Stimulated activated naive CD4-positive, alpha-beta T cell (primary cell): ENCODE measurements at regions not wholly inside any gene's neighbourhood (a gene's known extent, or its start where the extent isn't known, plus 50 kb on each side); places are given as distances from the start of the nearest gene placed in this dataset.

Experiments used
- DNase-seq, 6 experiments: peaks; one replicate each; lab custom pipeline; 2025; lab: John Stamatoyannopoulos, UW

DNA sequence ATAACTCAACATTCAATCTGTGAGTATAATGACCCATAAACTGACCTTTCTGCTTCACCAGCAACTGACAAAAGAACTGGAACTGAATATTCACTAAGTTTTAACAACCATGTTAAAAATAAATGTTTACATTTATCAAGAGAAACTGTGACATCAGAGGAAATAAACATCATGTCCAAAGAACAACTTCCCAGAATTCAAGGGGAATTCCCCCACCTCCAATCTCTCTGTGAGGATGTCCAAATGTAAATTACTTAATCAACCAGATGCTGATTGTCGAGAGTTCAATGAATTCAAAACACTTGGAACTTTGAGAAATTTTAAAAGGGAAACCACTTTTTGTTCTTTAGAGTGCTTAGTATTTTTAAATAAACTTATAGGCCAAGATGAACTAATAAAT is 365.6 kb upstream of the ADGRL2 start:
- no peak for DNase-seq

DNA sequence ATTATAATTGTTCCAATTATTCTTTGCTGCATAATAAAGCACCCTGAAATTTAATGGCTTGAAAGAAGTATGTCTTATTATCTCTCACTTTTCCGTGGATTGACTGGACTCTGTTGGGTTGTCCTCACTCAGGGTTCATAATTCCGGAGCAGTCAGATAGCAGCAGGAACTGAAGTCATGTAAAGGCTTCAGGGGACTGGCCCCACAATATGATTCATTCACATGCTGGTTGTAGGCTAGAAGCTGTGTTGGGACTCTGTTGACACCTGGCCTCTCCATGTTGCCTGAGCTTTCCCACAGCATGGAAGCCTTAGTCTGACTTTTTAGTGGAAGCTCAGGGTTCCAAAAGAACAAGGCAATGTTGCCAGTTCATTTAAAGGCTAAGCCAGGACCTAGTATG is 367.1 kb upstream of the ADGRL2 start:
- no peak for DNase-seq

DNA sequence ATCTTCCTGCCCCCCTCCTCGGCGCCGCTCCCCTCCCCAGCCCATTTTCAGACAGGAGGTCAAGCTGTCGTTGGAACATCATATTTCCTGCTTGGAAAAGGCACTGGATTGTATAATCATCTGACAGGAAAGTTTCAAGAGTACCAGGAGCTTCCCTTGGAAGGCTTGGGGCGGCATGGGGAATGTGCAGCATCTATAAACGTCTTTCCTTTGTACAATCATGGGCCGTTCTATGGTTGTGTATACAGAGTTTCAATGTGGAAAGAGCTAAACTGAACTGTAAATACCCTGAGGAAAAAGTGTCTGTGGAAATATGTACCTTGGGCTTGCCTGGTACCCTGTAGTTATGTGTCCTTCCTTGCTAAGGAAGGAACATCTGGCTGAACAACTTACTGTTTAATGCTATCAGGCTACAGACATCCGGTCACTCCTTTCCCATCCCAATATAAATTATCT is 368.1 kb upstream of the ADGRL2 start:
- no peak for DNase-seq

DNA sequence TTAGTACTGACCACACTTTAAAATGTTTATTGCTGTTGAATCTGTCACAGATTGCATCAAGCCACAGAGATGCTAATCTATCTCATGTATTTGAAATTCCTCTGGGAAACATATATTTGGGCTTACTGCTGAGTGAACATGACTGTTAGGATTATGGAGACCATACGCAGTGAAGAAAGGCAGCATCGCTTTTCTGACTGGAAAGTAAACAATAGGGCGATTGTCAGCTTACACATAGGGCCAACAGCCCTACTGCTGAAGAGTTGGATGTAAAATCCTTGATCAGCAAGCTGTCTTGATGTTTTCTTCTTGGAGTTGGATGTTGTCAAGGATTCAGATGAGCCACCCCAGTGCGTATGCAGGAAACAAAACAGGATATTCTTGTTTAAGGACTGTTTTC is 368.7 kb upstream of the ADGRL2 start:
- DNase-seq: no peak

DNA sequence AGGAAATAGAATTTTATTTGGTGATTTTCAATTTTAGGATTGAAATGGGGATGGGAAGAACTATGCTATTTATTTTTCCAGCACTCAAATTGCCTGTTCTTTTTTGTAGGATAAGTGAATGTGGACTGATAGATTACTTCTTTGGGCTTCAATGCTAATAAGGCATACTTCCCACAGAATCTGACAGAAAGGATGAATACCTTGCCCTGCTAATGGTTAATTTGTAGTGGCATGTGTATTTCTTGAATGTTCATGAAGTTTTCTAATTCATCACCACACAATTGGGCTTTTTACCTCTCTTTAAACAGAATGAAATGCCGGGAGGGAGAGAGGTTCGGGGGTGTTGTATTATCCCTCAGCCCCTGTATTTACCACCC is 369.1 kb upstream of the ADGRL2 start:
- no peak for DNase-seq

DNA sequence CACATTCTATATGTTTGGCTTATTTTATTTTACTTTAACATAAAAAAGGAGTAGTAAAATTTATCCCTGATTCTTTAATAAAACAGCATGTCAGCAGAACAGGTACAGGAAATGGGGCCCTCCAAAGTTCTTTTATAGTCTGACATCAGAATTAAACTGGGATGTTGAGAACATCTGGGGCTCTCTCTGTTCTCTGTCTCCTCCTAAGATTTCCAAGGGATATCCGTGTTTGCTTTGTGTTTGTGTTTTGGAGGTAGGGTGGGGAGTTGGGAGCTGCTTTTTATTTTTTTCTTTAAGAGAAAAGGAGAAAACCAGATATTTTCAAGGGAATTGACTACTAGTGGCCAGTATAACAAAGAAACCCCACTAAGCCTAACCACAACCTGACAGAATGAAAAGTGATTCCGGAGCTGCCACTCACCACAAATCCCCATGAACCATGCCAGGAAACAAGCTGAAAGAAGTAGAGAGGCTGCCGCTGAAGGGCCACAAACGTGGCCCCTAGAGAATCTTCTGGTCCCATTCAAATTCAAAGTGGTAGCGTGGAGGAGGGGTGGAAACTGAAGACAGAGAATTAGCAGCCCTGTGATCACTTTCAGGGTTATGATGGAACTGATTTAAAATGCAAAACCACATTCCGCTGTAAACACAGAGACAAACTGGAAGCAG is 369.6 kb upstream of the ADGRL2 start:
- no peak for DNase-seq

DNA sequence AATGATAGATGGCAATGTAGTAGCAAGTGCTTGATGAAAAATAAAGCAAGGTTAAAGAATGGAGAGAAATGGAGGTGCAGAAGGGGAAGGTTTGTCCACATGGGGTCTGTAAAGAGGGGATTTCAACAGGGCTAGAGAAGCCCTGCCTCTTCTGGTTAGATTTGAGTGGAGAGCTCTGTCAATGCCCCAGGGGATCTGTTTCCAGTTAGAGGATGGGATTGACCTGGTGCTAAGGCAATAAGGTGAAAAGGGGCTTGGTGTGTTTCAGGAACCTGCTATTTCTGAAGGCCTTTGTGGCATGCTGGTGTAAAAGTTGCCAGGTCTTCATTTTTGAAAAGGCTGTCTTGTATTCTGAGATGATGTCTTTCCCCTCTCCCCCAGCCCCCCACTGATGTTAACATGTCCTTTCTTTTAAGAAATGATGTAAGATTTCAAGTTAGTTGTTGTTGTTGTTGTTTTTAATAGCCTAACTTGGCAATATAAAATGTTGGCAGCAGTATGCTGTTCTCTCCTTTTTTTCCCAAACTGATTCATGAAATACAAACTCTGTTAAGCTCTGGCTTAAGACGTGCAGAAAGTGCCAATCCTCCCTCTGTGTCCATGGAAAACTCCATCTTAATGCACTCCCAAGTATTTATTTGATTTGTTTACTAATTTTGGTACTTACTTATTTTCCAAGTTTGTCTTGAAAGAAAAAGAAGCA is 370.3 kb upstream of the ADGRL2 start:
- DNase-seq: no peak

DNA sequence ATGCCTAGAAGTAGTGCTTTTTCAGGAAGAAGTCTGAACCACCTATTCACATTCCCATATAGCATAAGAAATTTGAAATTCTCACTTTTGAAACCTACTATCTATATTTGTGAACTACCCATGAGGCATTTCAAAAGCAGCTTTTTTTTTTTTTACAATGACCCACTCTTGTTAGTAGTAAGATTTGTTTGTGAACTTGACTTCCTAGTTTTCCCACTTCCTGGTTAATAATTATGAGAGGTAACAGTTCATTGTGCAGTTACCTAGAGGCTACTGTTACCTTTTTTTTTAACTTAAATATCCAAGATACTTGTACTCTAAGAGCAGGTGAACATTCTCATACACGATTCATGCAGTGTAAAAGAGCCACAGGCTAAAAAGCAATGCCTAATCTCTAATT is 371.7 kb upstream of the ADGRL2 start:
- DNase-seq: no peak

DNA sequence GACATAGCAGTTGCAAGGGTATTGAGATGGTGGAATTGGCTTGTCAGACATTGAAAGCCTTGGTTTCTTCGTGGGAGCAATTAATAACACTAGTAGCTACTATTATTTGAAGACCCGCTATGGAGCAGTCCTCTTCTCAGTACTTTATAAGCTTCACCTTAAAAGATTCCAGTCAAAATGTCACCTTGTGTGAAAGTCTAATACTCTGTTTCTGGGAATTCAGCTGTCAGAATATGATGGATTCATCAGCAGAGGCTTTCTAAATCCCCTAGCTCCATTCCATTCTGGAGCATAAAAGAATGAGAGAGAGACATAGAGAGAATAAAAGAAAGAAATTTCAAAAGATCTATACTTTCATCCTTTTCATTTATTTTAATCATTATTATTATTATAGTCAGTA is 375.9 kb upstream of the ADGRL2 start:
- DNase-seq: no peak

DNA sequence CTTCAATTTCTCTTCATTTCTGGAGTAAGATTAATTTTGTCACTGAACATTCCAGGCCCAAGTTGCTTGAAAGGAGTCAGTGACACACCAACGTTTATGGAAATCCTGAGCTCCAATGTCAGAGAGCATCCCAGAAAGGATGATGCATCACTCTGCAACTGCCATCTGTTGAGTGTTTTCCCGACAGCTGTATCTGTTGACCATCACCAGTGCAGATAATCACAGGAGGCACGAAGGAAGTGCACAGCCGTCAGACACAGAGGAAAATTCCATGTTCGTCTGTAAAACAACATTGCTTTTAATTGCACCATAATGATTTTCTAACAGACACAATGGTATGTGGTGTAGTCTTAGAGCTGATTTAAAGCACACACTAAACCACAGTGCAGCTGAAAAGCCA is 376.7 kb upstream of the ADGRL2 start:
- no peak for DNase-seq

DNA sequence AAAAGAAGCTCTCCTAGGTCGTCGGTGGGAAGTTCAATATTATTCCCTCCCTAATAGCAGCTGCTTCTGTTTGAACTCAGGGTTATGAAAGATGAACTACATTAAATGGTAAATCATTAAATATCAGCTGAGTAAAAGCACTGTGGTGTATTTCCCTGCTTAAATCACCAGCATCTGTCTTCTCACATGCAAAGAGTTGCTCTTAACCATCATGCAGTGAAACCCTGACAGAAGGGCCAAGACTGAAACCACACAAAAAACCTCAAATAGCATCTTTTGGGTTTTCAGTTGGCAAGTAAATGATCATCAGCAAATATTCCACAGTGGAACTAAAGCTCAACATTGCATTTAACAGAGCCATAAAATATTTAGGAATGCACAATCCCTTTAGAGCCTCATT is 380.0 kb upstream of the ADGRL2 start:
- DNase-seq: no peak

DNA sequence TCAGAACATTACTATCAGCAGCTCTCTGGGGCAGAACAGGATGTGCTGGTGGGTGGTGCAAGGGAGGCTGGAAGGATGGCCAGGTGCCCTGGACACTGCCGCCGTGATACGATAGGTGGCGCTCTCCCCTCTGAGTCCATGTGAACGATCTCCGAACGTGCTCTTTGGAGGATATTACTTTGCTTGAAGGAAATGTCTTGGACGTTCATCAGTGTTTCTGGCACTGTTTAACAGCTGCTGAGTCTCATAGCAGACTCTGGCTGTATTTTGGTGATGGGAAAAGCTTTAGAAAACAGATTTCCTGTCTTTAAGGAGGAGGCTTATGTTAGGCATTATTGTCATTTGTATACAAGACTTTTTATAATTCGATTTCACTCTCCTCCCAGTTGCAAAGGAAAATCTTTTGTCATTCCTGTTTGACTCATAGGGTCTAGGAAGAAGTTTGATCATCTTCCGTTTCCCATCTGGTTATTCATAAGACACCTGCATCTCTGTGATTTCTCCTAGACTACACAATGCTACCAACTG is 386.2 kb upstream of the ADGRL2 start:
- no peak for DNase-seq

DNA sequence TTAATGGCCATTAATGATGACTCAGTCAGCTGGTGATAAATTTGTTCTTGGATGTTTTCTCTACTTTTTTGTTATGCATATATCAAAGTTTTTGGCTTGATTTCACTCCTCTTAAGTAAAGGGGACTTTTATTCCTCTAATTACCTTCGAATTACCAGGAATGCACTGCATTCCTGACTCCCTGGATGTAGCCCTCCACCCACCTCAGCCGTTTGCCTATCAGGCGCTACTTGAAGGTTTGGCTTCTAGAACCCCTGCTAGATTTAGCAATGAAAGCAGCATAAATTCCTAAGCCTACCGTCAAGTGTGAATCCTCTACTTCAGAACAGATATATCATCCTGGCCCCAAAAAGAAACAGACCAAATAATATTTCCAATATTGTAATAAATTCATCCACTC is 387.8 kb upstream of the ADGRL2 start:
- no peak for DNase-seq

DNA sequence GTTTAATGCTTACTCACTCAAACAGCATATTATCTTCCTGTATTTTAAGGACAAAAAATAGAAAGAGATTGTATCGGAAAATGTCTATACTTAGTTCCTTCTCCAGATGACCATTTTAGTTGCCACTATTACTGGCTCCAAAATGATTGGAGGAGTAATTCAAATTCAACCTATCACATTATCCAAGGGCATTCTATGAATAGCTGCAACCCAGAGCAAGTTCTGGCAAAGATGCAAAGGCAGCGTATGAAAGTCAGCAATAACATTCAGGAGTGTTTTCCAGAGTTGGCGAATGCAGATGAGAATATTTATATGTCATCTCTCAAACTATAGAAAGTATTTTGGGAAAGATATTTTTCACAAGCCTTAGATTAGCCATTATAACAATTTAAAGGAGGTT is 389.8 kb upstream of the ADGRL2 start:
- DNase-seq: no peak

DNA sequence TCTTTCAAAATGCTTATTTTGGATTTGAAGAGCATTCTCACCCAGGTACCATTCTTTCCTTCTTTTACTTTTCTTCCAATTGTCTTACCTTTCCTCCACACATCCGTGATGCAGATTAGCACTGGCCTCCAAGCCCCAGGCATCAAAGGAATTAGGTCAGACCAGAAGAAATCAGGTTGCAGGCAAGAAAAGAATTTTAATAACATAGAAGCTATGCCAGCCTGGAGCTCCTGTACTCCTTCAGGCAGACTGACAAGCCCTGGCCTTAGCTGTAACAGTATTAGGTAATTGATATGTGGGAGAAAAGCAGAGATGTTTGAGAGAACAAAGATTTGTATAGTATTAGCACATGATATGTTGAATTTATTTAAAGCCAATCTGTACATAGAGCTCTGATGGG is 390.4 kb upstream of the ADGRL2 start:
- no peak for DNase-seq

DNA sequence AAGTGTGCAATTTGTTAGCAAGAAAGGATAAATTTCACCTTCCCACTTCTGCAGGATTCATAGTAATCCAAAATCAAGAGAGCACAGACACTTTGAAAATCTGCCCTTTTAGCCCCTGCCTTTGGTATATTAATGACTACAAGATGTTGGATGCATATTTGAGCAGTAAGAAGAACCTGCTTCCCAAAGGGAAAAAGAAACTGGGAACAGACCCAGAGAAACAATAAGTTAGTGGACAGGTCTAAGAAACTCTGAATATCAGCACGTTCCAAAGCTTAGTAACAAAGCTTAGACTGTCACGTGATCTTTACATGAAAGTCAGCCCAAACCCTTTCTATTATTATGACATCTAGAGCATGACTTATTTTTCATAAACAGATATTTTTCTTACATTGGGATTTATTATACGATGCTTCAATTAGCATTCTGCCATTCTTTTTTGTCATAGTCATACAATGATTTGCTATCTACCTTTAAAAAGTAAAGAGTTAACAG is 390.9 kb upstream of the ADGRL2 start:
- no peak for DNase-seq

DNA sequence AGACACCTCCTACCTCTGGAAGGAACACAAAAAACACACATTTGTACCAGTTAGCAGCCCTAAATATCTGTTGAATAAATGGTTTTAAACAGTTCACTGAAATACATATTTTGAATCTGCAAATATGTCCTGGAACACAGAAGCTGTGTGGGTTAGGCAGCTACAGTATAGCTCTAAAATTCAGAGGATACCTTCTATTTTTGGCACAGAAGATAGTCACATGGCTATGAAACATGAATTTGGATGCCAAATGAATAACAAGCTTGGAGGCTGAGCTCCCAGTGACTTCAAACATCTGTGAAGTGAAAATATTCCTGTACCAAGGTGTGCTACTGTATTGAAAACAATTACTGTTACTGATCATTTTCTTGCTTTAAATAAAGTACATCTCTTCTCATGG is 391.5 kb upstream of the ADGRL2 start:
- no peak for DNase-seq

DNA sequence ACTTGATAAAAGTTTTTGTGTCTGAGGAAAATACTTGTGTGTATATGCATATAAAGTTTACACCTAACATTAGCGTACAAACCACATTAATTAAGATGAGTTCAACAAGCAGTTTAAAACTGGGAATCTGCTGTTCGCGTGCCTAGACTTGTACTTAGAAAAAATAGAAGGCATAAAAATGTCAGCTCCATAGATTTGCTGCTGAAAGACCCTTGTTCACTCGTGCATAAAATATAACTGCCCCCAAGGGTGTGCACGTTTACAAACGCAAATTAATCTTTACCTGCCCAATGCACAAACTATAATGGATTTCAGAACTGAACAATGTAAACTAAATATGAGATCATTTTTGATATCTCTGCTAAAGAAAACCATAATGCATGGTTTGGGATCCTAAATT is 392.3 kb upstream of the ADGRL2 start:
- no peak for DNase-seq

DNA sequence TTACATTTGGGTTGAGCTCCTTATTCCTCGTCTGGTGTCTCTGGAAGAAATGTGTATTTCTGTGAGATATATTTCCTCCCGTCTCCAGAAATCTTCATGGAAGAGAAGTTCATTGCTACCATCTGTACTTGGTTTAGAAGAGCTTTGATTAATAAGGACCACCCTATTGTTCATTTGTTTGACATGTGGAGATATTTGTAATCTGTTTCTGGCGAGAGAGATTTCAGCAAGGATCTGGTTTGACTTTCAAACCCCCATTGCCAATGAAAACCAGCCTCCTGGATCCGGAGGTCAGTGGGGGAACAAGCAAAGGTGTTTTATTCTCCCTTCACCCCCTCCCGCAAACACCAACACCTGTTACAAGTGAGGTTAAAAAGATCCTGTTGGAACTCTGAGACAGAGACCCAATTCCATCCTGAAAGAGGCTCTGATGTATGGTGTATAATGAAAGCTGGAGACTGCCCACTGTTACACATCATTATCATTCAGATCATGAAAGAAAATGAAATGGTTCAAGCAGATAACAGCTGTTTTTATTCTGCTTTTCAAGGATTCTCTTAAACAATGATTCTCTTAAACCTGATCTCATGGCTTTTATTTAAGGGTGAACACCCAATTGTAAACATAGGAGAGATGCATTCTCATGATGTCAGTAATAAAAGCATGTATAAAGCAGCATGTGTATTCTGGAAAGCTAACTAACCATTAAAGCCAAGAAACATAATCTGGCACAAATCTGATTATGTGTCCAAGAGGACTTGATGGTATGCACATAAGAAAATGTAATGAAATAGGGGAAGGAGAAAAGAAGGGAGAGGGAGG is 393.5 kb upstream of the ADGRL2 start:
- DNase-seq: no peak

DNA sequence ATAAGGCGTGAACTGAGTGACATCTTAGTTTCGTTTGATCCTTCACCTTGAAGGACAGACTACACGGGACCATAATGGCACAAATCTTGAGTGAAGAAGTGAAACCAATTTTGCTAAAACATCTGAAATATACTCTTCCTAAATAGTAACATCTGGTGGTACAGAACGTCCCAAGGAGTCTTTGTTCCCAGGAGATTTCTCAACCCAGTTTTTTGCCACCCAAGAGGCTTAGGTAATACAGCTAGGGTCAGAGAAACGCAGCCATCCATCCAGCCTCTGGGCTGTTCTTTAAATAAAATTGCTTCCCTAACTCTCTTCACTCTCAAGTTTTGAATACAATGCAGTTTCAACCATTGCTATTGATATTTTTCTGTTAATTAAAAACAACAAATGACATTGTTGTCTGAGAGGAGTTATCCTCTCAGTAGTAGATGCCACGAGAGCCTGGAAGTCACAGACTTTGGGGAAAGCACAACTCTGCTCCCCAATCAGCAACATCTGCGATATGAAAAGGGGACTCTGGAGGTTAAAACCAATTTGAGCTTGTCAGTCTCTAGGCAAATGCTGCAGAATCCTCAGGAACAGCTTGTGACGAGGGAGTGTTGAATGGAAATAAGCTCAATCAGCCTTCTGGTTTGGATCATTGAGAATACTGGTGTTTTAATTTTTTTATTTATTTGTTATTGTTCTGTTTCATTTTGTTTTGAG is 394.3 kb upstream of the ADGRL2 start:
- no peak for DNase-seq

DNA sequence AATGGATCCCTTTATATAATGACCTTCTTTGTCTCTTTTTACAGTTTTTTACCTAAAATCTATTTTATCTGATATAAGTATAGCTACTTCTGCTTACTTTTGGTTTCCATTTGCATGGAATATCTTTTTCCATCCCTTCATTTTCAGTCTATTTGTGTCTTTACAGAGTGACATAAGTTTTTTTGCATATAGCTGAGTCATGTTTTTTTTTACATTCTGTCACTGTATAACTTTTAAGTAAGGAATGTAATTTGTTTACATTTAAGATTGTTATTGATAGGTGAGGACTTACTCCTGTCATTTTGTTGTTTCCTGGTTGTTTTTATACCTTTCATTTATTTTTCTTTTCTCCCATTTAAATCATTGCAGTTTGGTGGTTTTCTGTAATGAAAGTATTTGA is 402.7 kb upstream of the ADGRL2 start:
- no peak for DNase-seq
